ENCODE measurements at regions not wholly inside any gene's neighbourhood (a gene's known extent, or its start where the extent isn't known, plus 50 kb on each side); places are given as distances from the start of the nearest gene placed in this dataset.

- Histone ChIP-seq H3K27ac (ENCODE audit: low read depth in 1 of 2, low read length in 2 of 2) (no peak overlapping the region), H3K4me3 (ENCODE audit: low read depth in 1 of 3, low read length in 3 of 3) (no peak overlapping the region), H3K27me3 (ENCODE audit: control insufficient read depth in 4 of 4, insufficient read depth in 4 of 4, low read length in 3 of 4) (no peaks in the 10 kb centered on the region), H3K9me3 (ENCODE audit: control insufficient read depth in 4 of 4, low read length in 3 of 4) (peaks cover 0 to 3% (median under 1%) of the 10 kb centered on the region in 4 donors), H3K36me3 (ENCODE audit: control insufficient read depth in 4 of 4, insufficient read depth in 3 of 4, low read depth in 1 of 4, low read length in 3 of 4) (no peaks in the 10 kb centered on the region), H3K9ac (ENCODE audit: low read depth in 1 of 2, low read length in 2 of 2) (no peak overlapping the region), H3K4me1 (ENCODE audit: control insufficient read depth in 4 of 4, insufficient read depth in 4 of 4, low read length in 3 of 4) (no peaks in the 10 kb centered on the region)
- DNase-seq (ENCODE audit: low spot score), result no peak
- no peak for TF ChIP-seq EGR1 (IDR thresholded peaks at IDR 0.05; ENCODE audit: low read depth in 2 of 2)
- WGBS, result 82% methylated on average over 1 of the region's 1 CpG
Observed at GRCh38 chr13:67306742-67307141, 76.6 kb upstream of the PCDH9 start.

- no peak overlapping the region for H3K4me3 ChIP-seq (ENCODE audit: low read depth in 1 of 3, low read length in 3 of 3)
- no peaks in the 10 kb centered on the region for H3K4me1 ChIP-seq (ENCODE audit: control insufficient read depth in 4 of 4, insufficient read depth in 4 of 4, low read length in 3 of 4)
- no peak for DNase-seq (ENCODE audit: low spot score)
- no peak for TF ChIP-seq JUND (IDR thresholded peaks at IDR 0.05)
- TF ChIP-seq NR2F2 (IDR thresholded peaks at IDR 0.05), result no peak
- TF ChIP-seq ZBTB33 (IDR thresholded peaks at IDR 0.05), result no peak
- no peak for TF ChIP-seq EGR1 (IDR thresholded peaks at IDR 0.05; ENCODE audit: low read depth in 2 of 2)
- TF ChIP-seq YY1 (IDR thresholded peaks at IDR 0.05), result no peak
- H3K9me3 ChIP-seq (ENCODE audit: control insufficient read depth in 4 of 4, low read length in 3 of 4), result peaks cover 0 to 3% (median under 1%) of the 10 kb centered on the region in 4 donors
- no peaks in the 10 kb centered on the region for H3K36me3 ChIP-seq (ENCODE audit: control insufficient read depth in 4 of 4, insufficient read depth in 3 of 4, low read depth in 1 of 4, low read length in 3 of 4)
- WGBS, result 59% methylated on average over 6 of the region's 6 CpGs
- H3K27me3 ChIP-seq (ENCODE audit: control insufficient read depth in 4 of 4, insufficient read depth in 4 of 4, low read length in 3 of 4), result no peaks in the 10 kb centered on the region
- H3K27ac ChIP-seq (ENCODE audit: low read depth in 1 of 2, low read length in 2 of 2), result no peak overlapping the region
- no peak overlapping the region for H3K9ac ChIP-seq (ENCODE audit: low read depth in 1 of 2, low read length in 2 of 2)
Observed at GRCh38 chr13:67303661-67304333, 73.7 kb upstream of the PCDH9 start.

GRCh38 chr13:67299751-67300150 lies 69.6 kb upstream of the PCDH9 start:
- Histone ChIP-seq H3K4me3 (ENCODE audit: low read depth in 1 of 3, low read length in 3 of 3) (no peak overlapping the region), H3K36me3 (ENCODE audit: control insufficient read depth in 4 of 4, insufficient read depth in 3 of 4, low read depth in 1 of 4, low read length in 3 of 4) (no peaks in the 10 kb centered on the region), H3K4me1 (ENCODE audit: control insufficient read depth in 4 of 4, insufficient read depth in 4 of 4, low read length in 3 of 4) (no peaks in the 10 kb centered on the region), H3K27ac (ENCODE audit: low read depth in 1 of 2, low read length in 2 of 2) (no peak overlapping the region), H3K9ac (ENCODE audit: low read depth in 1 of 2, low read length in 2 of 2) (no peak overlapping the region), H3K27me3 (ENCODE audit: control insufficient read depth in 4 of 4, insufficient read depth in 4 of 4, low read length in 3 of 4) (peaks cover 0 to 3% (median 0%) of the 10 kb centered on the region in 4 donors), H3K9me3 (ENCODE audit: control insufficient read depth in 4 of 4, low read length in 3 of 4) (no peaks in the 10 kb centered on the region)
- 83% methylated on average over 3 of the region's 3 CpGs for WGBS
- TF ChIP-seq HNF4G (IDR thresholded peaks at IDR 0.05) (no peak), RXRA (IDR thresholded peaks at IDR 0.05) (no peak), CTCF (IDR thresholded peaks at IDR 0.05; ENCODE audit: low read depth, low read length, missing input control) (no peak), YY1 (IDR thresholded peaks at IDR 0.05) (no peak), EGR1 (IDR thresholded peaks at IDR 0.05; ENCODE audit: low read depth in 2 of 2) (no peak), ZBTB33 (IDR thresholded peaks at IDR 0.05) (no peak), TAF1 (conservative IDR thresholded peaks at IDR 0.05) (no peak), SP1 (IDR thresholded peaks at IDR 0.05) (no peak), REST (IDR thresholded peaks at IDR 0.05) (no peak), ATF3 (IDR thresholded peaks at IDR 0.05) (no peak), HNF4A (conservative IDR thresholded peaks at IDR 0.05) (no peak), JUND (IDR thresholded peaks at IDR 0.05) (no peak), RAD21 (IDR thresholded peaks at IDR 0.05) (no peak), FOXA2 (IDR thresholded peaks at IDR 0.05) (no peak), NR2F2 (IDR thresholded peaks at IDR 0.05) (no peak), MAX (IDR thresholded peaks at IDR 0.05) (no peak), GABPA (IDR thresholded peaks at IDR 0.05 in 1 of 2, conservative IDR thresholded peaks at IDR 0.05 in 1 of 2) (no peak)
- no peak for DNase-seq (ENCODE audit: low spot score)
